ENCODE measurements at regions not wholly inside any gene's neighbourhood (a gene's known extent, or its start where the extent isn't known, plus 50 kb on each side); places are given as distances from the start of the nearest gene placed in this dataset.
"Not testable (repeated sequence)": the region's sequence is repeated elsewhere in the genome, so short reads cannot be mapped to it uniquely, and the experiment has no call there.

GRCh38 chr15:38745126-38745525, 180.5 kb upstream of the RASGRP1 start:
- DNase-seq (ENCODE audit: low spot score): no peak

- DNase-seq (ENCODE audit: low spot score): no peak
Measured at GRCh38 chr15:38745626-38746025, 181.0 kb upstream of the RASGRP1 start.

GRCh38 chr15:38746211-38746610, 181.6 kb upstream of the RASGRP1 start:
- DNase-seq (ENCODE audit: low spot score): no peak

- no peak for DNase-seq (ENCODE audit: low spot score)
Measured at GRCh38 chr15:38748710-38749109, 184.1 kb upstream of the RASGRP1 start.

GRCh38 chr15:38750786-38751185, 186.2 kb upstream of the RASGRP1 start:
- no peak for DNase-seq (ENCODE audit: low spot score)

GRCh38 chr15:38755718-38756117, 191.1 kb upstream of the RASGRP1 start:
- no peak for DNase-seq (ENCODE audit: low spot score)

GRCh38 chr15:38756441-38756840, 191.8 kb upstream of the RASGRP1 start:
- no peak for DNase-seq (ENCODE audit: low spot score)

- no peak for DNase-seq (ENCODE audit: low spot score)
Measured at GRCh38 chr15:38758043-38758442, 193.4 kb upstream of the RASGRP1 start.

GRCh38 chr15:38761681-38762080, 197.1 kb upstream of the RASGRP1 start:
- DNase-seq (ENCODE audit: low spot score): no peak

GRCh38 chr15:38768970-38769369, 204.4 kb upstream of the RASGRP1 start:
- peak; percentile 11 for DNase-seq (ENCODE audit: low spot score)

GRCh38 chr15:38769492-38769891, 204.9 kb upstream of the RASGRP1 start:
- no peak for DNase-seq (ENCODE audit: low spot score)

- not testable (repeated sequence) for DNase-seq (ENCODE audit: low spot score)
Measured at GRCh38 chr15:38774076-38774475, 209.5 kb upstream of the RASGRP1 start.

- no peak for DNase-seq (ENCODE audit: low spot score)
Measured at GRCh38 chr15:38781196-38781595, 216.6 kb upstream of the RASGRP1 start.

GRCh38 chr15:38782156-38782555, 217.5 kb upstream of the RASGRP1 start:
- DNase-seq (ENCODE audit: low spot score): no peak

GRCh38 chr15:38788918-38789317, 224.3 kb upstream of the RASGRP1 start:
- no peak for DNase-seq (ENCODE audit: low spot score)

- DNase-seq (ENCODE audit: low spot score): no peak
Measured at GRCh38 chr15:38789566-38789965, 225.0 kb upstream of the RASGRP1 start.

- no peak for DNase-seq (ENCODE audit: low spot score)
Measured at GRCh38 chr15:38793206-38793810, 228.7 kb upstream of the RASGRP1 start.

- no peak for DNase-seq (ENCODE audit: low spot score)
Measured at GRCh38 chr15:38795471-38796245, 231.0 kb upstream of the RASGRP1 start.

- DNase-seq (ENCODE audit: low spot score): no peak
Measured at GRCh38 chr15:38796589-38796988, 232.0 kb upstream of the RASGRP1 start.

GRCh38 chr15:38797506-38797905, 232.9 kb upstream of the RASGRP1 start:
- not testable (repeated sequence) for DNase-seq (ENCODE audit: low spot score)

- not testable (repeated sequence) for DNase-seq (ENCODE audit: low spot score)
Measured at GRCh38 chr15:38799202-38799601, 234.6 kb upstream of the RASGRP1 start.

- DNase-seq (ENCODE audit: low spot score): no peak
Measured at GRCh38 chr15:38809621-38810020, 245.0 kb upstream of the RASGRP1 start.

- no peak for DNase-seq (ENCODE audit: low spot score)
Measured at GRCh38 chr15:38810686-38811085, 246.1 kb upstream of the RASGRP1 start.

- DNase-seq (ENCODE audit: low spot score): not testable (repeated sequence)
Measured at GRCh38 chr15:38814254-38814653, 249.6 kb upstream of the RASGRP1 start.

Measured in HuH-7 (cell line).